ENCODE measurements at regions not wholly inside any gene's neighbourhood (a gene's known extent, or its start where the extent isn't known, plus 50 kb on each side); places are given as distances from the start of the nearest gene placed in this dataset.

- CTCF ChIA-PET, result interaction anchor here (1.9 kb wide), 1 partner anchor 149 kb away, joined by 4 read pairs; no protein-coding TSS in a partner anchor
- no peaks in the 10 kb centered on the region for H3K36me3 Mint-ChIP-seq (ENCODE audit: low read depth)
These were observed 54.8 kb downstream of the NOG start for GRCh38 chr17:56648321-56648720.

DNA sequence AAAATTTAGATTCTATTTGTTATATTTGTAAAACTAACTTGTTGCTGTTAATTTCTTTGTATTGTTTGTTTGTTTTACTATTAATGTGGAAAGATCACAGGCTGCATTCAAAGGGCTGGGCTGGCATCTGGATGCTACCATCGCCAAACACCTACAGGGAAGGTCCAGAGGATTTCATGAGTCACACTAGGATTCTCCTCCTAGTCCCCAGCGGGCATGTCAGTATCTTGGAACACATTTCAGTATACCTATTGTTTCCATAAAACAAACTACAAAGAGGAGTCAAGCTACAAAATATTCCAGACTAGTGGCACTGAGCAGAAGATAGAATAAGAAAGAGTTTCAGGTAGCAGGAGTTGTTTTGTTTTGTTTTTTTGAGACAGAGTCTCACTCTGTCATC is 55.3 kb downstream of the NOG start:
- peaks cover 11% of the 10 kb centered on the region for H3K4me1 Mint-ChIP-seq (ENCODE audit: low read depth)
- no peak overlapping the region for H3K27ac Mint-ChIP-seq
- H3K4me3 Mint-ChIP-seq, result no peak overlapping the region
- H3K27me3 Mint-ChIP-seq (ENCODE audit: low read depth), result no peaks in the 10 kb centered on the region
- H3K9me3 Mint-ChIP-seq, result peaks cover 3% of the 10 kb centered on the region
- CTCF ChIA-PET, result no interaction called here
- no peak for DNase-seq
- intact Hi-C loops (cut with micrococcal nuclease), result no loop called here
- no peaks in the 10 kb centered on the region for H3K36me3 Mint-ChIP-seq (ENCODE audit: low read depth)

More at GRCh38 chr17:56648321-56648720, 54.8 kb downstream of the NOG start:
- Mint-ChIP-seq H3K27me3 (ENCODE audit: low read depth) (no peaks in the 10 kb centered on the region), H3K4me3 (no peak overlapping the region), H3K9me3 (peaks cover 3% of the 10 kb centered on the region), H3K27ac (no peak overlapping the region), H3K4me1 (ENCODE audit: low read depth) (peaks cover 6% of the 10 kb centered on the region)
- intact Hi-C loops (cut with micrococcal nuclease), result no loop called here
- DNase-seq, result no peak

DNA sequence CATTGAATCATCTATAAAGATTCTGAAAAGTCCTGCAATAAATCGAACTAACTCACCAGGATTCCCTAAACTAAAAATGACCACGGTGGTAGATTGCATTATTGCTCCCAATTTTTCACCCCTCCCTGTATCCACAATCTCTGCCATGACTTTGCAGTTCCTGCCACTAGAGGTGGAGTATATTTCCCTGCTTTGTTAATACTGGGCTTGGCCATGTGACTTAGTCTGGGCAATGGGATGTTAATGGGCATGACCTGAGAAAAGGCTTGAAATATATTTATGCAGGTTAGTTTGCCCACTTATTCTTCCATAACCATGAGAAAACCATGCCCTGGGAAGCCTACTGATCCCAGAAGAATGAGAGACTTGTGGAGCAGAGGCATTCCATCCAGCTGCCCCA is 59.1 kb downstream of the NOG start:
- no peaks in the 10 kb centered on the region for H3K36me3 Mint-ChIP-seq (ENCODE audit: low read depth)
- H3K9me3 Mint-ChIP-seq, result peaks cover 3% of the 10 kb centered on the region
- intact Hi-C loops (cut with micrococcal nuclease), result no loop called here
- H3K27ac Mint-ChIP-seq, result no peak overlapping the region
- no peak overlapping the region for H3K4me3 Mint-ChIP-seq
- CTCF ChIA-PET, result interaction anchor here (0.7 to 7.4 kb wide), 9 partner anchors 8 to 361 kb away, joined by 3 to 72 read pairs (median 4); partner anchors contain the start of gene NOG
- no peaks in the 10 kb centered on the region for H3K27me3 Mint-ChIP-seq (ENCODE audit: low read depth)
- no peak for DNase-seq
- H3K4me1 Mint-ChIP-seq (ENCODE audit: low read depth), result peaks cover 11% of the 10 kb centered on the region

DNA sequence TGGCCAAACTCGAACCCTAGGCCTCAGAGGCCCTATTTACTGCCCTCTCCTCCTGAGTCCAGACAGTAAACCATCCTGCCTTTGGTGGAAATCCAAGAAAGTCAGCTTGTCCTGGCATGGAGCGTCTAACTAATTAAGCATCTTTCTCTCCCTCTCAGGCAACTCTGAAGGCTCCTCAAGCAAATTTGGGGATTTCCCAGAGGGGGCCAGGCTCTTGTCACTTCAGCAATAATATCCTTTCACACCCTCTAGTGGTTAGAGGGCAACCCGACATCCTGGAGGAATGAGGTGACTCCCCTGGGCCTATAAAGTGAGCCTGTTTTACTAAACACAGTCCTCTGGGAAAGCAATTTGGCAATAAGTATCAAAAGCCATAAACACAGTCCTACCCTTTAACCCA is 60.4 kb downstream of the NOG start:
- Mint-ChIP-seq H3K27me3 (ENCODE audit: low read depth) (no peaks in the 10 kb centered on the region), H3K4me1 (ENCODE audit: low read depth) (peaks cover 5% of the 10 kb centered on the region), H3K9me3 (peaks cover 3% of the 10 kb centered on the region), H3K27ac (no peak overlapping the region), H3K4me3 (no peak overlapping the region), H3K36me3 (ENCODE audit: low read depth) (no peaks in the 10 kb centered on the region)
- intact Hi-C loops (cut with micrococcal nuclease), result loop anchor here (1.0 to 2.0 kb wide), 5 partner anchors 25 to 155 kb away; no protein-coding TSS in a partner anchor
- CTCF ChIA-PET, result interaction anchor here (0.8 to 7.4 kb wide), 14 partner anchors 10 to 166 kb away, joined by 3 to 72 read pairs (median 6); partner anchors contain the start of gene NOG
- peak; percentile 90 for DNase-seq

GRCh38 chr17:56656701-56657327 is 63.3 kb downstream of the NOG start:
- DNase-seq, result no peak
- Mint-ChIP-seq H3K27ac (no peak overlapping the region), H3K27me3 (ENCODE audit: low read depth) (no peaks in the 10 kb centered on the region), H3K36me3 (ENCODE audit: low read depth) (no peaks in the 10 kb centered on the region), H3K9me3 (peaks cover 2% of the 10 kb centered on the region), H3K4me3 (no peak overlapping the region), H3K4me1 (ENCODE audit: low read depth) (peaks cover 5% of the 10 kb centered on the region)
- intact Hi-C loops (cut with micrococcal nuclease), result no loop called here
- CTCF ChIA-PET, result interaction anchor here (1.1 to 7.4 kb wide), 6 partner anchors 22 to 157 kb away, joined by 4 to 72 read pairs (median 6); partner anchors contain the start of gene NOG

GRCh38 chr17:56658648-56659047 is 65.1 kb downstream of the NOG start:
- Mint-ChIP-seq H3K27ac (no peak overlapping the region), H3K4me3 (no peak overlapping the region), H3K27me3 (ENCODE audit: low read depth) (no peaks in the 10 kb centered on the region), H3K9me3 (no peaks in the 10 kb centered on the region), H3K36me3 (ENCODE audit: low read depth) (no peaks in the 10 kb centered on the region), H3K4me1 (ENCODE audit: low read depth) (peaks cover 2% of the 10 kb centered on the region)
- intact Hi-C loops (cut with micrococcal nuclease), result no loop called here
- CTCF ChIA-PET, result interaction anchor here (0.6 to 7.4 kb wide), 3 partner anchors 57 to 271 kb away, joined by 3 to 72 read pairs (median 4); partner anchors contain the start of gene NOG
- DNase-seq, result no peak

DNA sequence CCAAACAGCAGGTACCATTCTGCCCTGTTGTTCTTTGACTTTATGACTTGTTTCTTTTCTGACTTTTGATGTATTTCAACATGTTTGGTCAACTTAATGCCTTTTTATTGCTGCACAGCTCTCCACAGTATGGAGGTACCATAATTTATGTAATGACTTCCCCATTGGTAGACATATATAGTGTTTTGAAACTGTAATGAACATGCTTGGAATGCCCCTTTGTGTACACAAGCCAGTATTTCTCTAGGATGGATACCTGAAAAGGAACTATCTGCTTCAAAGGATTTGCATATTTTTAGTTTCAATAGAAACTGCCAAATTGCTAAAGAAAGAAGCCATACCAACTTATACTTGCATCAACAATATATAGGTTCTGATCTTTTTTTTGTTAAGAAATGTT is 66.1 kb downstream of the NOG start:
- Mint-ChIP-seq H3K36me3 (ENCODE audit: low read depth) (no peaks in the 10 kb centered on the region), H3K9me3 (no peaks in the 10 kb centered on the region), H3K27ac (no peak overlapping the region), H3K4me1 (ENCODE audit: low read depth) (no peaks in the 10 kb centered on the region), H3K27me3 (ENCODE audit: low read depth) (no peaks in the 10 kb centered on the region), H3K4me3 (no peak overlapping the region)
- intact Hi-C loops (cut with micrococcal nuclease), result no loop called here
- DNase-seq, result no peak
- CTCF ChIA-PET, result interaction anchor here (1.0 to 7.4 kb wide), 2 partner anchors 56 to 66 kb away, joined by 9 to 72 read pairs; partner anchors contain the start of gene NOG

GRCh38 chr17:56661906-56662305 is 68.4 kb downstream of the NOG start:
- Mint-ChIP-seq H3K4me3 (no peak overlapping the region), H3K9me3 (no peaks in the 10 kb centered on the region), H3K27ac (no peak overlapping the region), H3K4me1 (ENCODE audit: low read depth) (no peaks in the 10 kb centered on the region), H3K27me3 (ENCODE audit: low read depth) (no peaks in the 10 kb centered on the region), H3K36me3 (ENCODE audit: low read depth) (no peaks in the 10 kb centered on the region)
- CTCF ChIA-PET, result interaction anchor here (0.6 kb wide), 2 partner anchors 17 to 86 kb away, joined by 4 read pairs; no protein-coding TSS in a partner anchor
- intact Hi-C loops (cut with micrococcal nuclease), result no loop called here
- DNase-seq, result no peak

DNA sequence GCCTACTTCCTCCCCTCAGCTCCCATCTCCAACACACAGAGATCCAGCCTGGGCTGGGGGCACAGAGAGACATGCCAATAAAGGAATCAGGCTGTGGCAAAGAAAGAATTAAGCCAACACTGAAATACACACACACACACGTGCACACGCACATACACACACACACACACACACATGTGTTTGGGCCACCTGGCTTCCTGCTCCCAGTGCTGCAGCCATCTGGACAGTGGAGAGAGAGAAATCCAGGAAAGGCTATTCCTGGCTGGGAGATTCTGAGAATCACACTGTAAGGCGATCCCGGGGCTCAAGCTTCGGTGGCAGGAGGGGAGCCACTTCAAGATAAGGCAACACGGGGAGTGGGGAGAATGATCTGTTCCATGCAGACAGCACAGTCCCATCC is 72.4 kb downstream of the NOG start:
- Mint-ChIP-seq H3K4me1 (ENCODE audit: low read depth) (no peaks in the 10 kb centered on the region), H3K36me3 (ENCODE audit: low read depth) (no peaks in the 10 kb centered on the region), H3K27ac (no peak overlapping the region), H3K4me3 (no peak overlapping the region), H3K9me3 (no peaks in the 10 kb centered on the region), H3K27me3 (ENCODE audit: low read depth) (no peaks in the 10 kb centered on the region)
- intact Hi-C loops (cut with micrococcal nuclease), result no loop called here
- CTCF ChIA-PET, result interaction anchor here (2.2 kb wide), 1 partner anchor 50 kb away, joined by 5 read pairs; no protein-coding TSS in a partner anchor
- no peak for DNase-seq

GRCh38 chr17:56667925-56668458 is 74.5 kb downstream of the NOG start:
- peaks cover 4% of the 10 kb centered on the region for H3K27me3 Mint-ChIP-seq (ENCODE audit: low read depth)
- CTCF ChIA-PET, result interaction anchor here (0.8 to 1.5 kb wide), 2 partner anchors 48 to 112 kb away, joined by 4 to 6 read pairs; no protein-coding TSS in a partner anchor
- no peaks in the 10 kb centered on the region for H3K4me1 Mint-ChIP-seq (ENCODE audit: low read depth)
- DNase-seq, result no peak
- no peak overlapping the region for H3K27ac Mint-ChIP-seq
- H3K36me3 Mint-ChIP-seq (ENCODE audit: low read depth), result no peaks in the 10 kb centered on the region
- H3K4me3 Mint-ChIP-seq, result no peak overlapping the region
- intact Hi-C loops (cut with micrococcal nuclease), result no loop called here
- H3K9me3 Mint-ChIP-seq, result no peaks in the 10 kb centered on the region

- no peaks in the 10 kb centered on the region for H3K9me3 Mint-ChIP-seq
- no peaks in the 10 kb centered on the region for H3K36me3 Mint-ChIP-seq (ENCODE audit: low read depth)
- CTCF ChIA-PET, result interaction anchor here (0.7 kb wide), 1 partner anchor 171 kb away, joined by 3 read pairs; no protein-coding TSS in a partner anchor
- no peak overlapping the region for H3K27ac Mint-ChIP-seq
- intact Hi-C loops (cut with micrococcal nuclease), result no loop called here
- H3K4me3 Mint-ChIP-seq, result no peak overlapping the region
- H3K4me1 Mint-ChIP-seq (ENCODE audit: low read depth), result peaks cover 2% of the 10 kb centered on the region
- H3K27me3 Mint-ChIP-seq (ENCODE audit: low read depth), result peaks cover 7% of the 10 kb centered on the region
- DNase-seq, result no peak
These were observed 78.7 kb downstream of the NOG start for GRCh38 chr17:56672195-56672594.

DNA sequence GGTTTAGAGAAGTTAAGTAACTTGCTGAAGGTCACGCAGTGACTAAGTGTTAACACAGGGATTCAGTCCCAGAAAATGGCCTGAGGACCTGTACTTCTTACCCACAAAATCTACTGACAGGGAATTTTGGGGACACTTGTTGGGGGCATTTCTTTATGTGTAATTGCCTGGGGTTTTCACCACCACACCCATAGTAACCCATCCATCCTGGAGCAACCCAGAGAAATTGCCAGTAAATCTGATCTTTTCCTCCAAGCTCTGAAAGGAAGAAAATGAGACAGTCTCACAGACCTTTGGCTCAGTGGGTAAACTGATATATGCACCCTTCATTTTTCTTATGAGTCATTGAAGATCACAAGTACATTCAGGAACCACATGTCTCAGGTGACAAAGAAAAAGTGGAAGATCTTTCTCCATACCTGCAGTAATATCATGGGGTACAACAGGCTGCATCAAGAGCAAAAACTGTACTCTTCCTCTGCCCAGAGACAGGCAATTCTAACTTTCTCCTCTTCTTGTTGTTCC is 81.0 kb downstream of the NOG start:
- Mint-ChIP-seq H3K36me3 (ENCODE audit: low read depth) (no peaks in the 10 kb centered on the region), H3K27me3 (ENCODE audit: low read depth) (peaks cover 19% of the 10 kb centered on the region), H3K9me3 (no peaks in the 10 kb centered on the region), H3K27ac (no peak overlapping the region), H3K4me3 (no peak overlapping the region), H3K4me1 (ENCODE audit: low read depth) (peaks cover 13% of the 10 kb centered on the region)
- intact Hi-C loops (cut with micrococcal nuclease), result no loop called here
- DNase-seq, result no peak
- CTCF ChIA-PET, result interaction anchor here (0.7 to 1.6 kb wide), 3 partner anchors 42 to 128 kb away, joined by 3 to 8 read pairs (median 7); partner anchors contain the start of gene NOG

Measured in activated naive CD4-positive, alpha-beta T cell treated with anti-CD3 and anti-CD28 coated beads for 36 hours (primary cell).